ENCODE measurements at regions not wholly inside any gene's neighbourhood (a gene's known extent, or its start where the extent isn't known, plus 50 kb on each side); places are given as distances from the start of the nearest gene placed in this dataset.
"Not testable (repeated sequence)": the region's sequence is repeated elsewhere in the genome, so short reads cannot be mapped to it uniquely, and the experiment has no call there.

DNA sequence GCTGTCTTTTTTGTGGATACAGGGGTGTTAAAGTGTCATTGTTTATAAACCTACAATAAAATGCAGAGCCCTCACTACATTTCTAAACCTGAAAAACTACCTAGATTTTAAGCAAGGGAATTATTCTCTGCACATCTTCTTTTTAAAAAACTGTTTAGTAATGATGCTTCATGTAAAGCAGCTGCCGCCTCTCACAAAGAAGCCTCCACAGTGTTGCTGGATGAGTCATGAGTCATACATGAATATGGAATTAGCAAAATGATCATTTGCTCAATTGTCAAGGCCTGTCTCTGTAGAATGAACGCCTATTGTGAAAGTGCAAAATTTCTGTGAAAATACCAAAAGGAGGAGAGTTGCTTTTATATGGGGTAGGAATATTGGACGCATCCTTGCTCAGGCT lies 259.5 kb upstream of the CHRM3 start:
- H3K27ac ChIP-seq: no peak overlapping the region
- DNase-seq (ENCODE audit: low read depth, low spot score): no peak

- DNase-seq (ENCODE audit: low read depth, low spot score): no peak
- no peak overlapping the region for H3K27ac ChIP-seq
Measured at GRCh38 chr1:239125893-239126292, 260.5 kb upstream of the CHRM3 start.

DNA sequence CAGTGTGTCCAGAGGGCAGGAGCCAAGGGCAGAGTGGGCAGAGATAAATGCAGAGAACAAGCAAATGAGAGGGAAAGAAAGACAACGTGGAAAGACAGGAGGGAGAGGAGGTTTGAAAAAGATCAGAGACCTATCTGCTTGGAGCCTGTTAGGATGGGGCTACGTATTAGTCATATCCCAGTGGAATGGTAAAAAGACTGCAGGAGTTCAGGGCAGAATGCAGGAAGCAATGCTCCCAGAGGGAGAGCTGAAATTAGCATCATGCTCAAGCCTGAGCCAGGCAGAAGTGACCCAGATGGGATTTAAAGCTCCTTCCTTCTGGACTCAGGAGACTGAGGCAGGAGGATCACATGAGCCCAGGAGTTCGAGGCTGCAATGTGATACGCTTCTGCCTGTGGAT lies 261.3 kb upstream of the CHRM3 start:
- no peak overlapping the region for H3K27ac ChIP-seq

GRCh38 chr1:239123260-239123659 lies 263.1 kb upstream of the CHRM3 start:
- DNase-seq (ENCODE audit: low read depth, low spot score): no peak
- no peak overlapping the region for H3K27ac ChIP-seq

More for the DNA sequence above, 261.3 kb upstream of the CHRM3 start:
- DNase-seq (ENCODE audit: low read depth, low spot score): no peak

GRCh38 chr1:239112101-239112935 lies 274.1 kb upstream of the CHRM3 start:
- H3K27ac ChIP-seq: no peak overlapping the region
- no peak for DNase-seq (ENCODE audit: low read depth, low spot score)

GRCh38 chr1:239107676-239108075 lies 278.7 kb upstream of the CHRM3 start:
- no peak overlapping the region for H3K27ac ChIP-seq
- no peak for DNase-seq (ENCODE audit: low read depth, low spot score)

GRCh38 chr1:239106689-239107088 lies 279.7 kb upstream of the CHRM3 start:
- not testable (repeated sequence) for H3K27ac ChIP-seq; DNase-seq (ENCODE audit: low read depth, low spot score)

DNA sequence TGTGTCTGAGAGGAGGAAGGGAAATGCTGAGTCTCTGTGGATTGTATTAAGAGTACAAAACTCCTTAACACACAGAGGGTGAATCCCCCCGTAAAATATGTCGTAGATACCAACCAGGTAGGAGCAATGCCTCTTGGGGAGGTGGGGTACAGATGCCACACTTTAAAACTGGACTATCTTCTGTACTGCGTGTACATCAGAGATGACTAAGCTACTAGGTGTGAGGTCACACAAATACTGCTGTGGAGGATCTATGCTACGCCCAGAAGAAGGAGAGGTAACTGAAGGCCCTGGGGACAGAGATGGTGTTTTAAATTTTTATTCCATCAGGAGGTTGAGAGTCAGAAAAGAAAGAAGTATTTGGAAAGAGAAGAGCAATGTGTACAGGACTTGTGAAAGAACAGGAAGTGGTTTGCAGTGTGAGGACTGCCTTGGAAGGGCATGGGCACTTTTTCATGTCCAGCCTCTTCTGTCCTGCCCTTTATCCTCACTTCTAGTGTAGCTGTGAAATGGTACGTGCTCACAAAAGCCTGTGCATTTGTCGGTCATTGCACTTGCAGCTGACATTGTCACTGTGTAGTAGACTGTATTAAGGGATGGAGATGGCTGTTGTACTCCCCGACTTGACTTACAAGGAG lies 287.8 kb upstream of the CHRM3 start:
- DNase-seq (ENCODE audit: low read depth, low spot score): no peak
- no peak overlapping the region for H3K27ac ChIP-seq

GRCh38 chr1:239091537-239091936 lies 294.8 kb upstream of the CHRM3 start:
- no peak overlapping the region for H3K27ac ChIP-seq
- DNase-seq (ENCODE audit: low read depth, low spot score): no peak

- DNase-seq (ENCODE audit: low read depth, low spot score): no peak
Measured at GRCh38 chr1:239084459-239085080, 301.8 kb upstream of the CHRM3 start.

DNA sequence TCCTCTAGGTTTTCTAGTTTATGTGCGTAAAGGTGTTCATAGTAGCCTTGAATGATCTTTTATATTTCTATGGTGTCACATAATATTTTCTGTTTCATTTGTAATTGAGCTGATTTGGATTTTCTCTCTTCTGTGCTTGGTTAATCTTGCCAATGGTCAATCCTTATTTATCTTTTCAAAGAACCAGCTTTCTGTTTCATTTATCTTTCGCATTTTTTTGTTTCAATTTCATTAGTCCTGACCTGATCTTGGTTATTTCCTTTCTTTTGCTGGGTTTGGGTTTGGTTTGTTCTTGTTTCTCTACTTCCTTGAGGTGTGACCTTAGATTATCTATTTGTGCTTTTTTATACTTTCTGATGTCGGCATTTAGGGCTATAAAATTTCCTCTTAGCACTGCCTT lies 304.4 kb upstream of the CHRM3 start:
- not testable (repeated sequence) for H3K27ac ChIP-seq; DNase-seq (ENCODE audit: low read depth, low spot score)

More at GRCh38 chr1:239084459-239085080, 301.8 kb upstream of the CHRM3 start:
- no peak overlapping the region for H3K27ac ChIP-seq

DNA sequence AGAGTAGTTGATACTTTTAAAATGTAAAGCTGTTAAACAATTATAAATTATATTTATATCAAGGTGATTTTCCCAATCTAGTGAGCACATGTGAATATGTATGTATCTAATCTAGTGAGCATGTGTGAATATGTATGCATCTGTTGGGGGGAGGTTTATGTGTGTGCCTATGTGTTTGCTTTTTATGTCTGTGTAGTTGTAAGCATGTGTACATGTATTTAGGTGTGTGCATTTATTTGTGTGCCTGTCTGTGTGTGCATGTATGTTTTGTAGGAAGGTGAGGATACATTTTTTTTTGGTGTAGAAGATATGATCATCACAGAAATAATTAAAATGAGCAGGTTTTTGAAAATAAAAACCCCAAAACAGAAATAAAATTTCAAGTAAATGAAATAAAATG lies 318.9 kb upstream of the CHRM3 start:
- no peak overlapping the region for H3K27ac ChIP-seq
- DNase-seq (ENCODE audit: low read depth, low spot score): no peak

DNA sequence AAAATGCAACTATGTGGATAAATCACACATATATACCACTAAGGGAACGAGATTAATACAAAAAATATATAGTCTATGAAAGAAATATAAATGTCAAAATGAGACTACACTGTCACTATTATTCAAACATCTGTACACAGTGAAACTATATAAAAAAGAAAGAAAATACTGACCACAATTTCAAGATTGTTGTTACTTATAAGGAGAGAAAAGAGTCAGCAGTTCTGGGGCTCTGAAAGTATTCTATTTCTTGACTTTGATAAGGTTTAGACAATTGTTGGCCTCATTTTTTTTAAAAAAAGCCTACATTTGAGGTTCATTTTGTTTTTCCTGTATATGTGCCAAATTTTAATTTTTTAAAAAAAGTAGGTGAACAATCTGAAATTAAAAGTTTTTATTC lies 319.3 kb upstream of the CHRM3 start:
- H3K27ac ChIP-seq: no peak overlapping the region
- DNase-seq (ENCODE audit: low read depth, low spot score): no peak

- no peak overlapping the region for H3K27ac ChIP-seq
- DNase-seq (ENCODE audit: low read depth, low spot score): no peak
Measured at GRCh38 chr1:239061770-239062169, 324.6 kb upstream of the CHRM3 start.

DNA sequence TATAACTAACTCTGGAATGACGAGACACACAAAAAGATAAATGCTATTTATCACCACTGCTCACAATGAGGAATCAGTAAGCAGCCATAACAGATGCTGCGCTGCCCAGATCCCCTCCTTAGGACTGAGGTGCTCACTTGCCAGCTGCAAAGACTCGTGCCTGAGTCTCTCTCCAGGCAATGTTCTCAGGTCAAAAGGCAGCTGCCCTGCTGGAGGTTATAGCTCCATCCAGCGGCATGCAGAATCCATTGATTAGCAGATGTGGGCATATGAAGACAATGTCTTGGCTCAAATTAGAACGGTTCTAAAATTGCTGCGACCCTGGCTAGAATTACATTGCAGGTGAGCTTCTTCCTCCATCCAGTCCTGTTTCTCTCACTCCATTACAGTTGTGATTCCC lies 328.2 kb upstream of the CHRM3 start:
- DNase-seq (ENCODE audit: low read depth, low spot score): no peak
- no peak overlapping the region for H3K27ac ChIP-seq

DNA sequence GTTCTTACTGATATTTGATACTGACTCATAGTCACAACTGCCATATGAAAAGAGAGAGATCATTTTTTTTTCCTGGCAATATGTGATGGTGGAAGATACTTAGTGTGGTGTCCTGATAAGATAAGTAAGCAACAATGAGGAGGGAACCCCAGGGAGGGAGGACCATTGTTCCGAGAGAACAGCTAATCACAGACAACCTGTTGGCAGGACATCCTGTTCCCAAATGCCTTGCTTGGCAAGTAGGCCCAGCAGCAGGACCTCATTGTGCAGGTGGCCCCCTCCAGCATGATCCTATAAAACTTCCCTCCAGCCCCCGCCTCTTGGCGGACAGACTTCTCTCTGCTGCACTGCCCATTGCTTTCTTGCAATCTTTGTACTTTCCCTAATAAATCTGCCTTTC lies 329.4 kb upstream of the CHRM3 start:
- H3K27ac ChIP-seq: no peak overlapping the region
- no peak for DNase-seq (ENCODE audit: low read depth, low spot score)

- no peak overlapping the region for H3K27ac ChIP-seq
- no peak for DNase-seq (ENCODE audit: low read depth, low spot score)
Measured at GRCh38 chr1:239053279-239053678, 333.1 kb upstream of the CHRM3 start.

DNA sequence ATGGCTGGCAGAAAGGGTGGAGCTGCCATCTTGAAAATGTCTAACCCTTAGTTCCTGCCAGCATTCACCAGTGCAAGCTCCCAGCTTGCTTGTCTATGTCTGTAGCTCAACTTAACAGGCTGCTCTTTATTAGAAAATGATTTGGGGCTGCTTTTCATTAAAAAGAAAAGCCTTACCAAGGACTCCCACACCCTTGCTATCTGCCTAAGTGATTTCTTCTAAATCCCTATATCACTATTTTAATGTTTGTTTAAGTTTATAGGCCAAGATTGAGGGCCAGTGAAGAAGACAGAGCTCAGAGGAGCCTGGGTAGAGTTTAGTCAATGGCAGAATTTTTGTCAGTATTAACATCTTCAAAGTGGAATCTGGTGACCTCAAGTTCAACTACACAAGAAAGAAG lies 336.8 kb upstream of the CHRM3 start:
- no peak overlapping the region for H3K27ac ChIP-seq
- DNase-seq (ENCODE audit: low read depth, low spot score): no peak

DNA sequence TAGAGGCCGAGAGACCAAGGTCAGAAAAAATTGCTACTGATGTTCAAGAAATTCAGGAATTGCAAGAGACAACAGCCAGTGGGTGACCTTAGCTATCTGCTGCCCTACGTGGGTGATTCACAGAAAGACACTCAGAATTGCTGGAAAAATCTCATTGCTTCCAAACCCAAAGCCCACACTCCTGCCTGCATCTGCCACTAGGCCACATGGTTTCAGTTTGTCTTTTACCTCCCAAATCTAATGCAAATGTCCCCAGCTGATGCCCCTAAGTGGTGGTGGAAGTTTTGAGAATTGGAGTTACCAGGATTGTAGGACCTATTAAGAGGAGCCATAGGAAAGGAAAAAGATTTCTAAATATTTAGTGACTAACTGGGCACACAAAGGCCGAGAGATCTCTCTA lies 341.5 kb upstream of the CHRM3 start:
- no peak overlapping the region for H3K27ac ChIP-seq
- no peak for DNase-seq (ENCODE audit: low read depth, low spot score)

- no peak for DNase-seq (ENCODE audit: low read depth, low spot score)
- H3K27ac ChIP-seq: no peak overlapping the region
Measured at GRCh38 chr1:239040523-239040922, 345.8 kb upstream of the CHRM3 start.

- no peak for DNase-seq (ENCODE audit: low read depth, low spot score)
- H3K27ac ChIP-seq: no peak overlapping the region
Measured at GRCh38 chr1:239031310-239031709, 355.1 kb upstream of the CHRM3 start.
